Muscle layer of duodenum (tissue), 2 donors: ENCODE measurements at regions not wholly inside any gene's neighbourhood (a gene's known extent, or its start where the extent isn't known, plus 50 kb on each side); places are given as distances from the start of the nearest gene placed in this dataset.

Experiments
- H3K27ac ChIP-seq: one replicate; pipeline ENCODE4 v1.7.0; 2013; ENCODE audit warnings: mild to moderate bottlenecking, low read length
- H3K27me3 ChIP-seq: one replicate; pipeline ENCODE4 v1.7.0; 2013; ENCODE audit warnings: low read depth, mild to moderate bottlenecking, control low read depth, low read length
- H3K36me3 ChIP-seq, 2 donors: one replicate each; pipeline ENCODE4 v1.7.0; 2013; ENCODE audit warnings: low read length in 2 of 2, control low read depth in 1 of 2, mild to moderate bottlenecking in 1 of 2; ENCODE audit not compliant: insufficient read depth in 2 of 2, control insufficient read depth in 1 of 2
- H3K4me1 ChIP-seq, 2 donors: one replicate each; pipeline ENCODE4 v1.7.0; 2013; ENCODE audit warnings: low read length in 2 of 2, mild to moderate bottlenecking in 2 of 2, control low read depth in 1 of 2, moderate library complexity in 1 of 2; ENCODE audit not compliant: insufficient read depth in 2 of 2, control insufficient read depth in 1 of 2
- H3K4me3 ChIP-seq, 2 donors: one replicate each; pipeline ENCODE4 v1.7.0; 2013; ENCODE audit warnings: low read length in 2 of 2, low read depth in 1 of 2, mild to moderate bottlenecking in 1 of 2
- H3K9me3 ChIP-seq, 2 donors: one replicate each; pipeline ENCODE4 v1.7.0; 2013; ENCODE audit warnings: low read length in 2 of 2, control low read depth in 1 of 2, mild to moderate bottlenecking in 1 of 2; ENCODE audit not compliant: control insufficient read depth in 1 of 2
- donor health status: healthy.

GRCh38 chr4:41874873-41875272 lies 60.4 kb upstream of the TMEM33 start:
- no peaks in the 10 kb centered on the region for H3K36me3 ChIP-seq
- H3K9me3 ChIP-seq: no peaks in the 10 kb centered on the region
- H3K27ac ChIP-seq: no peak overlapping the region
- peaks cover 60% of the 10 kb centered on the region for H3K27me3 ChIP-seq
- H3K4me3 ChIP-seq: no peak overlapping the region
- H3K4me1 ChIP-seq: peaks cover 0 to 3% of the 10 kb centered on the region in 2 donors

GRCh38 chr4:41874398-41874797 lies 60.8 kb upstream of the TMEM33 start:
- no peak overlapping the region for H3K27ac ChIP-seq
- H3K4me3 ChIP-seq: no peak overlapping the region
- no peaks in the 10 kb centered on the region for H3K36me3 ChIP-seq
- no peaks in the 10 kb centered on the region for H3K9me3 ChIP-seq
- peaks cover 55% of the 10 kb centered on the region for H3K27me3 ChIP-seq
- H3K4me1 ChIP-seq: peaks cover 0 to 3% of the 10 kb centered on the region in 2 donors

- H3K27me3 ChIP-seq: peaks cover 54% of the 10 kb centered on the region
- no peak overlapping the region for H3K27ac ChIP-seq
- H3K36me3 ChIP-seq: no peaks in the 10 kb centered on the region
- peak overlapping the region in 1 of 2 donors; percentile 17 for H3K4me3 ChIP-seq
- H3K4me1 ChIP-seq: peaks cover 0 to 3% of the 10 kb centered on the region in 2 donors
- H3K9me3 ChIP-seq: no peaks in the 10 kb centered on the region
These were observed 61.6 kb upstream of the TMEM33 start for GRCh38 chr4:41873380-41874295.

GRCh38 chr4:41870035-41870434 lies 65.2 kb upstream of the TMEM33 start:
- Histone ChIP-seq H3K4me1 (peaks cover 0 to 16% of the 10 kb centered on the region in 2 donors), H3K9me3 (no peaks in the 10 kb centered on the region), H3K27me3 (peaks cover 62% of the 10 kb centered on the region), H3K36me3 (no peaks in the 10 kb centered on the region), H3K4me3 (no peak overlapping the region), H3K27ac (no peak overlapping the region)

GRCh38 chr4:41866799-41867677 lies 68.2 kb upstream of the TMEM33 start:
- H3K4me3 ChIP-seq: peak overlapping the region in 1 of 2 donors; percentile 26
- H3K9me3 ChIP-seq: no peaks in the 10 kb centered on the region
- H3K27me3 ChIP-seq: peaks cover 43% of the 10 kb centered on the region
- no peak overlapping the region for H3K27ac ChIP-seq
- no peaks in the 10 kb centered on the region for H3K36me3 ChIP-seq
- H3K4me1 ChIP-seq: peaks cover 0 to 13% of the 10 kb centered on the region in 2 donors

- H3K27ac ChIP-seq: no peak overlapping the region
- H3K4me1 ChIP-seq: peaks cover 0 to 13% of the 10 kb centered on the region in 2 donors
- peaks cover 42% of the 10 kb centered on the region for H3K27me3 ChIP-seq
- H3K4me3 ChIP-seq: peak overlapping the region in 1 of 2 donors; percentile 26
- H3K9me3 ChIP-seq: no peaks in the 10 kb centered on the region
- no peaks in the 10 kb centered on the region for H3K36me3 ChIP-seq
These were observed 69.0 kb upstream of the TMEM33 start for GRCh38 chr4:41865981-41866798.

GRCh38 chr4:41865306-41865980 lies 69.8 kb upstream of the TMEM33 start:
- no peaks in the 10 kb centered on the region for H3K36me3 ChIP-seq
- H3K4me1 ChIP-seq: peaks cover 0 to 13% of the 10 kb centered on the region in 2 donors
- H3K27me3 ChIP-seq: peaks cover 35% of the 10 kb centered on the region
- H3K27ac ChIP-seq: no peak overlapping the region
- no peaks in the 10 kb centered on the region for H3K9me3 ChIP-seq
- H3K4me3 ChIP-seq: peak overlapping the region in 1 of 2 donors; percentile 38

GRCh38 chr4:41859087-41859486 lies 76.1 kb upstream of the TMEM33 start:
- H3K9me3 ChIP-seq: no peaks in the 10 kb centered on the region
- no peaks in the 10 kb centered on the region for H3K4me1 ChIP-seq
- H3K36me3 ChIP-seq: no peaks in the 10 kb centered on the region
- no peak overlapping the region for H3K4me3 ChIP-seq
- H3K27me3 ChIP-seq: no peaks in the 10 kb centered on the region
- no peak overlapping the region for H3K27ac ChIP-seq

- Histone ChIP-seq H3K27me3 (no peaks in the 10 kb centered on the region), H3K36me3 (no peaks in the 10 kb centered on the region), H3K9me3 (no peaks in the 10 kb centered on the region), H3K4me1 (no peaks in the 10 kb centered on the region), H3K4me3 (no peak overlapping the region), H3K27ac (no peak overlapping the region)
These were observed 78.0 kb upstream of the TMEM33 start for GRCh38 chr4:41857226-41857641.

- Histone ChIP-seq H3K4me1 (no peaks in the 10 kb centered on the region), H3K36me3 (no peaks in the 10 kb centered on the region), H3K9me3 (no peaks in the 10 kb centered on the region), H3K27ac (no peak overlapping the region), H3K4me3 (no peak overlapping the region), H3K27me3 (no peaks in the 10 kb centered on the region)
These were observed 78.4 kb upstream of the TMEM33 start for GRCh38 chr4:41856797-41857196.
